Endothelial cell (in vitro differentiated cells): ENCODE measurements at regions not wholly inside any gene's neighbourhood (a gene's known extent, or its start where the extent isn't known, plus 50 kb on each side); places are given as distances from the start of the nearest gene placed in this dataset.

Experiments used
- DNase-seq: peaks from one replicate; pipeline ENCODE4 v3.0.0; 2021; ENCODE audit warnings: low spot score
- H3K27ac Mint-ChIP-seq: one replicate; pipeline ENCODE4 v1.8.0; 2021; ENCODE audit warnings: mixed read lengths, inconsistent platforms; ENCODE audit not compliant: unreplicated experiment
- H3K27me3 Mint-ChIP-seq: one replicate; pipeline ENCODE4 v1.8.0; 2021; ENCODE audit warnings: mild to moderate bottlenecking, moderate library complexity, mixed read lengths, inconsistent platforms; ENCODE audit not compliant: unreplicated experiment
- H3K36me3 Mint-ChIP-seq: one replicate; pipeline ENCODE4 v1.8.0; 2021; ENCODE audit warnings: mild to moderate bottlenecking, low read depth, mixed read lengths, inconsistent platforms; ENCODE audit not compliant: unreplicated experiment
- H3K4me1 Mint-ChIP-seq: one replicate; pipeline ENCODE4 v1.8.0; 2021; ENCODE audit warnings: mild to moderate bottlenecking, mixed read lengths, inconsistent platforms; ENCODE audit not compliant: unreplicated experiment
- H3K4me3 Mint-ChIP-seq: one replicate; pipeline ENCODE4 v1.8.0; 2021; ENCODE audit warnings: mild to moderate bottlenecking, mixed read lengths, inconsistent platforms; ENCODE audit not compliant: unreplicated experiment
- H3K9me3 Mint-ChIP-seq: one replicate; pipeline ENCODE4 v1.8.0; 2021; ENCODE audit warnings: mixed read lengths, inconsistent platforms; ENCODE audit not compliant: unreplicated experiment
- CTCF ChIP-seq: fragments of 200-600 bp; sonication (generic); IDR thresholded peaks from one replicate; pipeline ENCODE4 v1.5.0; 2021; ENCODE audit warnings: antibody characterized with exemption; ENCODE audit not compliant: unreplicated experiment

- DNase-seq = no peak
- Mint-ChIP-seq H3K9me3 (no peaks in the 10 kb centered on the region), H3K27me3 (peaks cover 4% of the 10 kb centered on the region), H3K4me1 (no peaks in the 10 kb centered on the region), H3K4me3 (no peak overlapping the region), H3K36me3 (no peaks in the 10 kb centered on the region), H3K27ac (no peak overlapping the region)
- TF ChIP-seq CTCF = no peak
Measured at GRCh38 chr5:175088963-175089362, 355.0 kb downstream of the DRD1 start.

- no peaks in the 10 kb centered on the region for H3K27me3 Mint-ChIP-seq
Measured at GRCh38 chr5:175082866-175083590, 358.6 kb downstream of the MSX2 start.

GRCh38 chr5:175082346-175082745 lies 358.0 kb downstream of the MSX2 start:
- Mint-ChIP-seq H3K9me3 (no peaks in the 10 kb centered on the region), H3K36me3 (no peaks in the 10 kb centered on the region), H3K27me3 (no peaks in the 10 kb centered on the region), H3K4me1 (no peaks in the 10 kb centered on the region), H3K4me3 (no peak overlapping the region), H3K27ac (no peak overlapping the region)
- no peak for DNase-seq
- no peak for TF ChIP-seq CTCF

More at GRCh38 chr5:175082866-175083590, 358.6 kb downstream of the MSX2 start:
- no peak overlapping the region for H3K4me3 Mint-ChIP-seq
- H3K27ac Mint-ChIP-seq = no peak overlapping the region
- DNase-seq = no peak
- no peaks in the 10 kb centered on the region for H3K4me1 Mint-ChIP-seq
- no peaks in the 10 kb centered on the region for H3K36me3 Mint-ChIP-seq
- no peak for TF ChIP-seq CTCF
- H3K9me3 Mint-ChIP-seq = no peaks in the 10 kb centered on the region

GRCh38 chr5:175079707-175080106 lies 355.3 kb downstream of the MSX2 start:
- no peak for DNase-seq
- no peak overlapping the region for H3K4me3 Mint-ChIP-seq
- no peaks in the 10 kb centered on the region for H3K9me3 Mint-ChIP-seq
- no peaks in the 10 kb centered on the region for H3K27me3 Mint-ChIP-seq
- TF ChIP-seq CTCF = no peak
- H3K4me1 Mint-ChIP-seq = no peaks in the 10 kb centered on the region
- H3K27ac Mint-ChIP-seq = no peak overlapping the region
- no peaks in the 10 kb centered on the region for H3K36me3 Mint-ChIP-seq

GRCh38 chr5:175070283-175070682 lies 345.9 kb downstream of the MSX2 start:
- DNase-seq = no peak
- H3K4me3 Mint-ChIP-seq = no peak overlapping the region
- TF ChIP-seq CTCF = no peak
- H3K36me3 Mint-ChIP-seq = no peaks in the 10 kb centered on the region
- H3K9me3 Mint-ChIP-seq = no peaks in the 10 kb centered on the region
- H3K27ac Mint-ChIP-seq = no peak overlapping the region
- peaks cover 2% of the 10 kb centered on the region for H3K27me3 Mint-ChIP-seq
- H3K4me1 Mint-ChIP-seq = no peaks in the 10 kb centered on the region
